IPS-NIHi7 (cell line): ENCODE measurements at regions not wholly inside any gene's neighbourhood (a gene's known extent, or its start where the extent isn't known, plus 50 kb on each side); places are given as distances from the start of the nearest gene placed in this dataset.
A peak's percentile ranks its signal among the peaks of the same experiment; 100 is the strongest.

Source experiments
- DNase-seq: peaks from one replicate; pipeline ENCODE4 v3.0.0; 2012; ENCODE audit warnings: mixed read lengths; ENCODE audit errors: extremely low spot score

DNA sequence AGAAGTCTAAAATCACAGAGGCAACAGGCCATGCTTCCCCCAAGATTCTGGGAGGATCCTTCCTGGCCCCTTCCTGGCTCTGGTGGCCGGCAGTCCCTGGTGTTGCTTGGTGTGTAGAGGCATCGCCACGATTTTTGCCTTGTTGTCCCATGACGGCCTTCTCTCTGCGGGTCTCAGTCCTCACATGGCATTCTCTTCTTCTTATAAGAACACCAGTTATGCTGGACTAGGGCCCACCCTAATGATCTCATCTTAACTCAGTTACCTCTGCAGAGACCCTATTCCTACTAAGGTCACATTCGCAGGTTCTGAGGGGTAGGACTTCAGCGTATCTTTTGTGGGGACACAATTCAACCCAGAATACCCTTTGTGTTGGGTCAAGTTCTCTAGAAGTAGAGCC lies 168.0 kb downstream of the LINC00237 start:
- no peak for DNase-seq

DNA sequence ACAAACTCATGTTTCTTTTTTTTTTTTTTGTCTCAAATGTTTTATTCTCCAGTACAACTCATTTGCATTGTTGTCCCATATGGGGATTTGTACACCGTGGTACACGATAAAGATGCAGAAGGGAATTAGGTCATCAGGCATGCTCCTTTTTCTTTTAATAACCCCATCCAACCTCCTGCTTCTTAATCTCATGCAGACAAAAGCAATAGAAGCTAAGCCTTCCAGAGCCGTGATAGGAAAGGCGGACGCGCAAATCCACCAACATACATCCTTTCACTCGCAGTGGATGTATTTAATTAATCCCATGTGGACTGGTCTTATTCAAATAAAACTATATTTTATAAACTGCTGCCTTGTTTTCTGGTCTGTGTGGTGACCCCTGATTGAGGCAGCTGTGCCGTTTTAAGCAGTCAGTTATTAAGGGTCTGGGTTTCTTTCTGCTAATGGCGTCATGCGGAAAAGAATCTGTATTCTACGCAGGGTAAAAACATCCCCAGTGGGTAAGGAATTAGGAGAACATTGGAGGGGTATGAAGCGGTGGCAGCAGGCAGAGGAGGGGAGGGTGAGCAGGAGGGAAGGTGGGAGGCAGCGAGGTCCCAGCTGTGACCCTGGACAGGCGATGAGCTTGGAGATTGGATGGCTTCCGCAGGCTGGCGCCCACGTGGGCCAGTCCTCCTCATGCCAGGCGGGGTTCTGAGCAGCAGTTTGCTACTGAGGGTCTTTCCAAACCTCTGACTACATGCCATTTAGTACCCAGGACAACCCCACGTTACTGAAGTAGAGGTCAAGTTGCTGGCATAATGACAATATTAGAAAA lies 172.8 kb downstream of the LINC00237 start:
- DNase-seq, result no peak

DNA sequence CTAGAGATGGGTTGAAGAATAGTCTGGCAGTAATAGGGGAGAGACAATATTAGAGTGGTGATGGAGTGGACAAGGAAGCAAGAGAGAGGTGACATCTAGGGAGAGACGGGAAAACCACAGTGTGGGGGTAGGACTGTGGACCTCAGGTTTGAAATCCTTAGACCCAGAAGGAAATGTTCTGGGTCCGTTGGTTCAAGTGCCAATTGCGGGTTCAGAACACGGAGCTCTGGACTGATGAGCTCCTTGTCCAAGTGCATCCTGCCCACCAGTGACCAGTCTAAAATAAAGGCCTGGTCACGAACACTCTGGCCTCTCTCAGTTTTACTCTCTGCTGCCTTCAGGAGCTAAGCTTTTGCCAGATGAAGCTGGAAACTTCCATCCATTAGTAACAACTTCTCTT lies 174.0 kb downstream of the LINC00237 start:
- no peak for DNase-seq

DNA sequence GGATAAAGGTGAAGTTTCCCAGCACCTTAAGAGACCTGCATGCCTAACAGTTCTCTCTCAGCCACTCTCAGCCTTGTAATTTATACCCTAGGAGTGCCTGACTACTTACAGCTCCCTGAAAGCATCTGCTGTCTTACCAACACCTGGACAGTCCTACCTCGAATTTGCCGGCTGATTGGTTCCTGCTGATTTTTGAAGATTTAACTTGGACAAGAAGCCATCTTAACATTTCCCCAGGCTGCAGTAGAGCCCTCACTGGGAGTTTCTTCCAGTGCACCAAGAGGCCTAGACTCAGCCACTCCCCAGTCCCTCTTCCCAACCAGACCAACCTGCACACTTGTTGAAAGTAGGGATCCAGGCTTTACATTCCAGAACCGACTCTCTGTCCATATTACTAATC lies 174.5 kb downstream of the LINC00237 start:
- DNase-seq, result no peak

DNA sequence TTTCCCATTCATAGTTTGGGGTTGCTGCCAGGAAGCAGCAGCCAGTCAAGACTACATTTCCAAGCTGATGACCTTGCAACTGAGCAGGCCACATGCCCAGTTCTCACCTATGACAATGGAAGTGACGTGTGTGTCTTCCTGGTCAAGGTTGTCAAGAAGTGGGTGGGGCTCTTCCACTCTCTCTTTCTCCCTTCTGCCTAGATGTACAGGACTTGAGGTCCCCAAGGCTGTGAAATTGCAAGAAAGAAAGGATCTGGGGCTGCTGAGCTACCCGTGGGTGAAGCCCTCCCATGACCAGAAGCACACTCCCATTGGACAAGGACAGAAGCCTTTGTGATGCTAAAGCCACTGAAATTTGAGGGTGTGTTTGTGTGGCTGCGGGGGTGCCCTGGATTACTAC lies 175.1 kb downstream of the LINC00237 start:
- no peak for DNase-seq

DNA sequence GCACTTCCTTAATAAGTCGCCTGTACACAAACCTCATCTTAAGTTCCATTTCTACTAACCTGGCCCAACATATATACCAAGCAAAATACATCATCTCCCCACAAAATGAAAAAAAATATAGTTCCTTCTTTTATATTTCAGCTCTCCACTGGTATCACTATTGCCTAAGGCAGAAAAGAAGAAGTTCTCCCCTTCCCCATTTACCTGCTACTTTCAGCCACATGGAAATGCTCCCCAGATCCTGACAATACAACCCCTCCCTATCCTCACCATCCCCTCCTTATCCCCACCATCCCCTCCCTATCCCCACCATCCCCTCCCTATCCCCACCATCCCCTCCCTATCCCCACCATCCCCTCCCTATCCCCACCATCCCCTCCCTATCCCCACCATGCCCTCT lies 175.7 kb downstream of the LINC00237 start:
- no peak for DNase-seq

DNA sequence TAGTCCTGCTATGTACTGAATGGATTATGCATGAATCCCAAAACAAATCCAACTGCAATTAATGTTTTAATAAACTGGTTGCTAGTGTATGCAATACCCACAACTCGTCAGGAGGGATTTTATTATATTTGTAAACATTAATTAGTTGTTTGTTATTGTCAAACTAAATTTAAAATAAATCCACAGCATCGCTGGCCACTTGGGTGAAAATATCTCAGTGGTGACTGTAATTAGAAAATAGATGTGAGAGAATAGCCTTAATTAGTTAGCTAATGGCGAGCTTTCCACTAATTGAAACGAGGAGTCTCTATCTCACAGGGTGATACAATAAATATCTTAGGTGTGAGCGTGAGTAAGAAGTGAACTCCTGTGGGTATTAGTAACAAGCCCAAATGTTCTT lies 176.8 kb downstream of the LINC00237 start:
- no peak for DNase-seq

DNA sequence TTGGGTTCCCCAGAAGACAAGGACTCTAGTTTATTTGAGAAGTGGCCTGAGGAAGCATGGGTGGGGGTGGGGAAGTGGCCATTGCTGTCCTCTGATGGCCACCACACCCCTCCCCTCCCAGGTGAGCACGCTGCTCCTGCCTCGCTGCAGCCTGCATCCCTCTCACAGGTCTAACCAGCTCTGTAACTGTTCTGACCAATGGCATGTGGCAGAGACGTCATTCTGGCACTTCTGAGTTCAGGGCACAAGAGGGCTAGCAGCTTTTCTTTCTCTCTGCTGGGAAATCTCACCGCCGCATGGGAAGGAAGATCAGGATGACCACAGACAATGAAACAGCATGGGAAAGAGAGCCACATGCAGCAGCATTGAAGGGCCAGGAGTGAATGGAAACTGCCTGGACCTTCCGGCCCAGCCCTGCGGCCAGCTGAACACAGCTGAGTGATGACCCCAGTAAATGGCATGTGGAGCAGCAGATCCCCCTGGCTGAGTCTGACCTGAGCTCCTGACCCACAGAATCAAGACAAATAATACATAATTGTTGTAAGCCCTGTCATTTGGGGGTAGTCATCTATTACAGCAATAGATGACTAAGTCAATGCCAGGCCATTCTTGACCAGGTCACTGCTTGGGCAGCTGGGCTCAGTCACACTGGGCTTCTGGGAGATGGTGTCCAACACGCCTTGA lies 179.8 kb downstream of the LINC00237 start:
- DNase-seq, result no peak

DNA sequence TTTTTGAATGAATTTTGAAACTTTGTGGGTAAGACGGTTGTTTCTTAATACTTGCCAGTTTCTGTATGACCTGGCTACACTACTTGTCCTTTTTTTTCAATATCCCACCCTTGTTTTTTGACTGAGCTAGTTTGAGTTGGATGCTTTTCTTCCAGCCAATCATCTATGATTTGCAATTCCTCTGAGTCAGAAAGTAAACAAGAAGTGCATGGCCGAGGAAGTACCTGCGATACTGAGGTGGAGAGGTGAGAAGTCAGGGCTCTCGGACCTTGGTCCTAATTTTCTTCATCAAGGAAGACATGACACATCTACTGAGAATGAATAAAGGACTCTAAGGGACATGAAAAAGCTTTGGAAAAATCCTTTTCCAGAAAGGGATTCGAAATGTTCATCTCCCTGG lies 185.7 kb downstream of the LINC00237 start:
- DNase-seq, result no peak

DNA sequence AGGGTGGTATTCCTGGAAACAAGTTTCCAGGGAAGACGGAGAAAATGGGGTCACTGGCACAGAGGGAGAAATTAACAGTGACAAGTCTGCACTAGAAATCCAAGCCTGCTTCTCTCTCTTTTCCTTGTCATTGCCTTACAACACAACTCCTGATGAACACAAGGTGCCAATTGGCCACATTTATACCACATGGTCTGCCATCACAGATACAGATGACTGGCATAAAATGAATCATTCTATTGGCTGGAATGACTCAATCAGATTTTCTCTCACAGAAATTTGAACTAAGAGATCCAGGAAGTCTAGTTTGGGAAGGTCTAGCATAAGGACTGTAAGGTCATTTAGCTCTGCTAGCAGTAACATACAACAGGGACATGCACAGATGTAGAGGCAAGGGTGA lies 190.3 kb downstream of the LINC00237 start:
- no peak for DNase-seq

DNA sequence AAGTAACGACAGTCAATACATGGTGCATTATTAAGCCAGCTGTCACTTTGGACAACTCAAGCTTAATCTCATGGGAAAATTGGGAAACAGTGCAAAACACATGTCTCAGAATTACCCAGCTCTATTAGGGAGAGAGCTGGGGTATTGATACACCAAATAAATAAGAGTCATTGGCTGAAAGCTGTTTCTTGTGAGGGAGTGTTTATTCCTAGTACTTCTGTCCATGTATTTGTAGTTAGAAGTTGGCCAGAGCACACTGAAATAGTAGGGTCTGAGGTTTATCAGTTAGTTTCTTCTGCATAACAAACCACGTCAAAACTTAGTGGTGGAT lies 192.0 kb upstream of the RALGAPA2 start:
- DNase-seq, result no peak

DNA sequence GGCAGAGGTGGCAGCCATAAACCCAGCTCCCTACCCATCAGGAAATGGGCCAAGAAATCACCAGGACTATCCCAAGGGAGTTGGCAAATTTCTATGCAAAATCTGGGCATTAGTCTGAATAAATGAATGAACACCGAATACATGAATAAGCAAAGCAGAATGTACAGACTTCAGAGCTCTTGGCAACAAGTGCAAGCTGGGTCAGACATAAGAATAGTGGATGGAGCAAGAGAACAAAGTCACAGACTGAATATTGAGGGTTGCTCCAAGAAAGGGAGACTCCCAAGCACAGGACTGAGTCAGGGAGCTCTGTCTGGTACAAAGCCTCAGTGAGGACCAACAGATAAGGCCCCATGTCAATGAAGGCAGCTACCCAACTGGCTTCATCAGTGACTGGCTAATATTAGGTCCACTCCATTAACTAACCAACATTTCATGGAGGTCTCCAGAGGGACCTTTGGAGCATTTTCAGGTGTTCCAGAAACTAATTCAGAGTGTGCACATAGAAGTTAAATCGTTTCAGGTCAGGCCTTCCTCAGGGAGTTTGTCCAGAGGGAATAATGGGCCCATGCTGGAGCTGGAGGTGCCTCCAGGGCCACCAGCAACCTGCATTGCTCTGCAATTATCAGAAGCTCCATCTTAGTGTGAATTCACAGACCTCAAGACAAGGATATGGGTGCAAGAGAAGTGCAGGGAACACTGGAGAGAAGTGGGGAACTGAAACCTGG lies 191.5 kb upstream of the RALGAPA2 start:
- no peak for DNase-seq

DNA sequence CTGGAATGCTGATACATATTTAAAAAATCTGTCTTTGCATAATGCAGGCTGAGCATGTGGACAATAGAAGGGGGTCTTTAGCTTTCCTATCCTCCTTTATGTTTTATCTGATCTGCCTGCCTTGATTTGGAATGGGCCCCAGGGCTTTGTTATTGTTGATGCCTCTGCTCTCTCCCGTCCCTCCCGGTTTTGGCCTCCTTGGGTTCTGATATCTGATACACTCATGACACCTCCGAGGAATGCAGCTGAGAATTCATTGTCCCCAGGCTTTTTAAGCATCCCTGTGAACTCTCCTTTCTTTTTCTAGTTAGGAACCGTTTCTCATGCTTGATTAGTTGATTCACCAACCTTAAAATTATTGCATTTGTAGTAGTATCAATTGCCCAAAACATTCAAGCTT lies 185.5 kb upstream of the RALGAPA2 start:
- DNase-seq, result peak; percentile 55

DNA sequence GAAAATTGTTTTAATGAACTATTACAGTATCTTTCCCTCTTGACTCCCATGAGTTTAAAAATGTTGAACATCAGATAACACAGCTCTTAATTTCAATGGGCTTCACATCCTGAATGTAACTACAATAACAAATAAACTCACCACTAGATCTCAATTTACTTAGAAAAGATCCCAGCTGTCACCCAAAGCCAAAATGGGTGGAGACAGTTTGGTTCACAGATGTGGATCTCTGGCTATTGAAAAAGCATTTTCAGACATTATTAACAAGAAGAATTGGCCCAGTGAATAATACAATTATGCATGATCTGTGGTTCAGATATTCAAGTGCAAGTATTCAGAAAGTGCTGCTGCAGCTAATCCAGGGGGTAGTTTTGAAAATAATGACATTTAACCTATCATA lies 184.7 kb upstream of the RALGAPA2 start:
- DNase-seq, result no peak

DNA sequence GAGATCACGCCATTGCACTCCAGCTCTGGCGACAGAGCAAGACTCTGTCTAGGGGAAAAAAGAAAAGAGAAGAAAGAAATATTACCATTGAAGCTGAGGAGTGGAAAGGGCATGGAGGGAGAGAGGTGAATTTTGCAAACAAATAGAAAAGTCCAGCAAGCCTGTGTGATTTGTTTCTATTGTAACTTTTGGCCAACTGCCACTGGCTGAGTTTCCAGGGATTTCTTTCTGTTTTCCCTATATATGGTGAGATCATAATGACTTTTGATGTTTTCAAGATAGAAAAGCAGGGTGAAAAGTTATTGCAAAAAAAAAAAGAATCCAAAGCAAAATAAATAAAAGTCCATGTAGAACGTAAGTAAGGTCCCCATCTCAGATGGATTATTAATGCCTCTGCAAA lies 184.2 kb upstream of the RALGAPA2 start:
- DNase-seq, result no peak

DNA sequence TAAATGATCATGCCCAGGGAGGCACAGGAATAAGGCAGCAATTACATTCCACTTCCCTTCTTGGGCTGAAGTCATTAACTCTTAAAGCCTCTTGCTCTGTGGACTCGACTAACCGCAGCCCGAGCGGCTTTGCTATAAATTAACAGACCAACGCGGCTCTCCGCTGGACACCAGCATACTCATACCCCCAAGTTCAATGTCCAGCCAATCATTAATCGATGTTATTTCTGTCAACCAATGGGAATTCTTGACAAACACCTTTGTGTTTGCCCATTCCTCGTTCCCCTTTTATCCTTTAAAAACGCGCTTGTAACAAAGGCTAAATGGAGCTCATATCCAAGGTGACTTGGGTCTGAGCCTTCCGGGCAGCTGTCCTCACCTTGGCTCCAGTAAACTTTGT lies 183.1 kb upstream of the RALGAPA2 start:
- DNase-seq, result no peak

DNA sequence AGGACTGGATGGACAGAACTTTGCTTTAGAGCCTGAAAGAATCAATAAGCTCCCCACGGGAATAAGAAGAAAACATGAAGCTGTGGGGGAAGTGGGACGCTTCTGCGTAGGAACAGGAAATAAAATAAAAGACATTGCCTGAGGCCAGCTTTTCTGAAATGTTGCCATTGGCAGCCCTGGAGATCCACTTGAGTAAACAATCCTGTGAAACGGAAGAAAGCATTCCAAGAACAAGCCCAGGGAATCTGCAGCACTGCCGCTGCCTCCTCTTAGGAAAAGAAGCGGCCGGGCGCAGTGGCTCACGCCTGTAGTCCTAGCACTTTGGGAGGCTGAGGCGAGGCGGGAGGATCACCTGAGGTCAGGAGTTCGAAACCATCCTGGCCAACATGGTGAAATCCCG lies 182.3 kb upstream of the RALGAPA2 start:
- DNase-seq, result no peak

DNA sequence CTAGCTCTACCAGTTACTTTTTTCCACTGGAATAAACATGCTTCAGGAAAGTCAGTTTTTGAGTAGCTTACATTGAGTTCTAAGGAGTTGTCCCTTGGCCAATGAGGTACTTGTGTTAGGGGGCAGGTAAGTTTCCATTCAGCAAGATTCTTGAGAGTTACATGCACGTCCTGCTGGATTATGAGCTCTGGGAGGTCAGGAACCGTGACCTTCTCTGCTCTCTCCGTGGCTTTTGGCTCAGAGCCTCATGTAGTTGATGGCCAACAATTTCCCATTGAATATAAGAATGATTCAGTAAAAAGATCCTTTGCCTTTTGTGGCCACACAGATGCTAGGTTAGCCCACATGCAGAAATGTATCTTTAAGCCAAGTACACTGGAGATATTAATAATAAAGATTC lies 181.8 kb upstream of the RALGAPA2 start:
- no peak for DNase-seq

DNA sequence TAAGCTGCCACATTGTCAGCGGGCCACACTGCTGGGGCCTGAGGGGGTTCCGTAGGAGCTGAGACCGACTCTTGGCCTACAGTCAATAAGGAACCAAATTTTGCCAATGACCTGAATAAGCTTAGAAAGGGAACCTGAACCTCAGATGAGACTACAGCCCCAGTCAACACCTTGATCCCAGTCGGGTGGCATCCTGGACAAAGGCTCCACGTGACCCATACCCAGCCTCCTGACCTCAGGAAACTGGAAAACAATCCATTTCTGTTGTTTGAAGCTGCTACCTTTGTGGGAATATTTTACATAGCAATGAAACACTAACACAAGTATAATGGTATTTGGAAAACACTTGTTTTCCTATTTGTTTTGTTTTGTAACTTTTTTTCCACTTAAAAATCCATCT lies 179.9 kb upstream of the RALGAPA2 start:
- no peak for DNase-seq

DNA sequence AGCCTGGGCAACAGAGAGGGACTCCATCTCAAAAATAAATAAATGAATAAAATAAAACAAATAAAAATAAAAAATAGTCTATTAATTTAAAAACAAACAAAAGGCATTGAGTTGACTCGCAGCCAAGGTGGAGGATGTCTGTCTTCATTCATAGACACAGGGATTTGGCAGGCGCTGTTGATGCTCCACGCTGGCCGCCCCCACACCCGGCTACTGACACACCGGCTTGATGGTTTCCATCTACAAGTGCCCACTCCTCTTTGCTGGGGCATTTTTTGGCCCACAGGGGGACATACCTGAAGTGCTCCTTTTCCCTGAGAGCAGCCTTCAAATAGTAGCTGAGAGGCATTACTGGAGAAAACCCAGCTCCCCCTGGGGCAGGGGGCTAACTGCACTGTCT lies 178.3 kb upstream of the RALGAPA2 start:
- DNase-seq, result no peak

DNA sequence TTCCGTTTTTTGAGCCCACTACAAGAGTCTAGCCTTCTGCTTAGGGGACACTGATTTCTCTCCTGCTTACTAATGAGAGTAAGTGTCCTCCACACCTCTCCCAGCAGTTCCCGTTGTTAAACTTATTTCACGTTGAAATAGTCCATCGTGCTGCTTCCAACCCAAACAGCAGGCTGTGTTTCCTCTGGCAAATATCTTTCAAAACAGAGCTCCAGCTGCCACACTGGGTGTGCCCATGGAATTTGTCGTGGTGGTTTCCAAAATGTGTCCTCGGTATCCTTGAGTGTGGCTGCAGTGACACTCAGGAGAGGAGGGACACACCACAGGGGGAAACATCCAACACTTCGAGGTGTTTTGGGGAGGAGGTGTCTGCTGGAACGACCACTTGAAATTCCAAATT lies 176.5 kb upstream of the RALGAPA2 start:
- no peak for DNase-seq

DNA sequence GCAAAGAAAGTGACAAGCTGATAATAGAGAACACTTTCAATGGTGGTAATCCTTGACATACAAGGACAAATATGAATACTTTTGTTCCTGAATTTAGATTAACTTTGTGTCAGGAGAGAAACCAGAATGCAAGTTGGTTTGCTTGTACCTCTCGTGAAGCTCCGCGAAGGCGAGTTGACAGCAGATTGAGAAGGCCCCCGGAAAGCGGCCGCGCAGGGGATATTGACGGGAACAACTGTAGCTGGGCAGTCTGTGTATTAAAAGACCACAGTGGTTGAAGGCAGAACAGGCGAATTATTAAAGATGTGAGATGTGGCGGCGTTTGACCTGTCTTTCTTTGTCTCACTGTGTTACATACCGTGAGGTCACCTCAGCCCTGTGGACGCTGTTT lies 175.8 kb upstream of the RALGAPA2 start:
- DNase-seq, result no peak
